SK-N-MC (cell line): ENCODE measurements at regions not wholly inside any gene's neighbourhood (a gene's known extent, or its start where the extent isn't known, plus 50 kb on each side); places are given as distances from the start of the nearest gene placed in this dataset.

Source experiments
- DNase-seq: peaks from one replicate; pipeline ENCODE4 v3.0.0-alpha.2; 2011; ENCODE audit warnings: low read depth, low spot score
- H3K27ac ChIP-seq: fragments of 200-600 bp; sonication (generic); 2 replicates; pipeline ENCODE4 v1.5.1; 2016; ENCODE audit warnings: mixed run types
- H3K36me3 ChIP-seq: fragments of 200-600 bp; sonication (generic); 2 replicates; pipeline ENCODE4 v1.6.1; 2017; ENCODE audit warnings: antibody characterized with exemption, low read length, mixed read lengths; ENCODE audit not compliant: insufficient read depth
- H3K4me3 ChIP-seq: fragments of 200-600 bp; sonication (generic); 2 replicates; pipeline ENCODE4 v1.5.1; 2016
- H3K9ac ChIP-seq: fragments of 200-600 bp; sonication (generic); 2 replicates; pipeline ENCODE4 v1.8.0; 2017; ENCODE audit warnings: mixed run types, mixed read lengths; ENCODE audit not compliant: insufficient read length
- H3K9me3 ChIP-seq: fragments of 200-600 bp; sonication (generic); 2 replicates; pipeline ENCODE4 v1.6.1; 2017; ENCODE audit warnings: low read depth, mild to moderate bottlenecking, antibody characterized with exemption, low read length, moderate library complexity, mixed read lengths
- EZH2 ChIP-seq: fragments of 200-600 bp; sonication (generic); IDR thresholded peaks from one replicate; pipeline ENCODE4 v1.6.1; 2017; ENCODE audit warnings: antibody characterized with exemption
- FOXP2 ChIP-seq: optimal IDR thresholded peaks from 2 replicates; pipeline ENCODE3; 2011; ENCODE audit warnings: mild to moderate bottlenecking, moderate library complexity; ENCODE audit not compliant: insufficient read depth; ENCODE audit errors: extremely low read length, control extremely low read depth
- POLR2AphosphoS5 ChIP-seq: IDR thresholded peaks from 2 replicates; pipeline ENCODE4 v1.6.1; 2012; ENCODE audit warnings: mild to moderate bottlenecking, low read depth, low read length, borderline replicate concordance

DNA sequence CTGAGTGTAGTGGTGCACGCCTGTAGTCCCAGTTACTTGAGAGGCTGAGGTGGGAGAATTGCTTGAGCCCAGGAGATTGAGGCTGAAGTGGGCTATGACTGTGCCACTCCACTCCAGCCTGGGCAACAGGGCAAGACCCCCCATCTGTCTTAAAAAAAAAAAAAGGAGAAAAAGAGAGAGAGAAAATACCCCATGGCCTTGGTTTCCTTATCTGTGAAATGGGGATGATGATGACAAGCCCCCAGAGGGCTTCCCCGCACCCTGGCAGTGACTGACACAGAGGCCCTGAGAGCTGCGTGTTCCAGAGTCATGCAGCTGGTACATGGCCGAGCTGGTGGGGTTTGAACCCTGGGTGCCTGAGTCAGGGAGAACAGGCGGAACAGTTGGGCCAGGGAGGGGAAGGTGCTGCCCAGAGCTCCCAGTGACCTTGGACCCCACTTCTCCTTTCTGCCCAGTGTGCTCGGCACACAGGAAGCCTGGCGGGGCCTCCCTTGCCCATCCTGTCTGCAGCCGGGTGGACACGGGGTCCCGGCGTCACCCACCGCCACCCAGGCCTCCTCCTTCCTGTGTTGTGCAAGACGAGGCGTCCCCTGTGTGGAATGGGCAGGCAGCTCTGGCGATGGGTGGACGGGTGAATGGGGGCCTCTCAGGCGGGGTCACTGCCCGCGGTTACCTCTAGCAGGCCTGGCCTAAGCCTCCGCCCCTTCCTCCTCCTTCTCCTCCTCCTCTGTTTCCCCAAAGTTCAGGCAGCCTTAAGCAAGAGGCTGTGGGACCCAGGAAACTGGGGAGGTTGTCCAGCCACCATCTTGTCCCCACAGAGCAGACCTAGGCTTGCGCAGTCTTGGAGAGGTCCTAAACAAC is 84.2 kb downstream of the CEBPB start:
- no peak for TF ChIP-seq FOXP2
- no peak for TF ChIP-seq EZH2
- TF ChIP-seq POLR2AphosphoS5, result no peak
- Histone ChIP-seq H3K27ac (no peak overlapping the region), H3K4me3 (no peak overlapping the region), H3K36me3 (no peaks in the 10 kb centered on the region), H3K9me3 (no peaks in the 10 kb centered on the region), H3K9ac (no peak overlapping the region)
- DNase-seq, result no peak

DNA sequence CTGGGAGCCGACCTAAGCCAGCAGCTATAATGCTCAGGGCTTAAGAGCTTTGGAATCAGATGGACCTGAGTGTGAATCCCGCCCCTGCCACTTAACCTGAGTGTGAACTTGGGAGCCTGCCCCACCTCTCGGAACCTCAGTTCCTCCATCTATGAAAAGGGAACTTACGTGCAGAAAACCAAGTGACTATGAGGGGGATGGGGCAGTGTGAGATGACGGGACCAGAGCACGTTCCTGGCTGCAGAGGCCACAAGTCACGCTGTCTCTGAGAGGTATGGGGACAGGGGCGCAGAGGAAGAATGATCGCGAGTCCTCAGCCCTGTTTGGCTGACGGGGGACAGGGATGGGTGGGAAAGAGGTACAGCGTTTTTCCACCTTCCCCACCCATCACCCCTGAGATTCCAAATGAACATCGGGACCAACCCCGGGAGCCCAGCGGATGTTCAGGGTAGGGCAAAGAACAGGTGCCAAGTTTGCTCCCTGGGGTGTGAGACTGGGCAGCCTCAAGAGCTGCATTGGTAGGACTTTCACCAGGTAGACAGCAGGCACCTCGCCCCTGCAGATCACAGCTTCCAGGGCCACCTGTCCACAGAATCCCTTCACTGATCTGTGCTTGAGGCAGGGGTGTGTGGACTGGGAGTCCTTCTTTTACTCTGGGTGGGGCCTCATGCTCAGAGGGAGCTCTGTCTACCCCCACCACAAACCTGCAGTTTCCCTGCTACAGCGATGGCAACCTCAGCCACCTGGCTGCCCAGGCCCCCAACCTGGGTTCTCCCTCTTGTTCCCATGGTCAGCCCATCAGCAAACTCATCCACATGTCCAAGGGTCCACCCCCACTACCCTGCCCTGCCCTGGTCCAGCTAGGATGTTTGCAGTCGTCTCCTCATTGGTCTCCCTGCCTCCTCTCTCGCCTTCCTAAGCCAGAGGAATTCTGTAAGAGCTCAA is 85.8 kb downstream of the CEBPB start:
- Histone ChIP-seq H3K9me3 (no peaks in the 10 kb centered on the region), H3K27ac (no peak overlapping the region), H3K4me3 (no peak overlapping the region), H3K9ac (no peak overlapping the region), H3K36me3 (no peaks in the 10 kb centered on the region)
- DNase-seq, result no peak
- no peak for TF ChIP-seq FOXP2
- no peak for TF ChIP-seq EZH2
- TF ChIP-seq POLR2AphosphoS5, result no peak

DNA sequence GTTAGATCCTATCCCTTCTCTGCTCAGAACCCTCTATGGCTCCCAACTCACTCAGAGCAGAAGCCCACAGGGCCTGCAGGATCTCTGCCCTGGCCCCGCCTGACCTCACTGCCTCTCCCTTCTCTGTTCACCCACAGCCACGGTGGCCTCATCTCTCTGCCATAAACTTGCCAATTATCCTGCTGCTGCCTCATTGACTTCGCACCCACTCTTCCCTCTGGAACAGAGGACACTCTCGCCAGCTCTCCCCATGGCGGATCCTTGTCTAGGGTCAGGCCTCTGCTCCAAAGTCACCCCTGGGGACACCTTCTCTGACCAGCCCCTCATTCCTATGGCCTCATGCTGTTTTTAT is 86.4 kb downstream of the CEBPB start:
- no peaks in the 10 kb centered on the region for H3K9me3 ChIP-seq
- TF ChIP-seq EZH2, result no peak
- TF ChIP-seq POLR2AphosphoS5, result no peak
- no peak for TF ChIP-seq FOXP2
- H3K9ac ChIP-seq, result no peak overlapping the region
- no peak overlapping the region for H3K27ac ChIP-seq
- H3K4me3 ChIP-seq, result no peak overlapping the region
- no peak for DNase-seq
- H3K36me3 ChIP-seq, result no peaks in the 10 kb centered on the region

DNA sequence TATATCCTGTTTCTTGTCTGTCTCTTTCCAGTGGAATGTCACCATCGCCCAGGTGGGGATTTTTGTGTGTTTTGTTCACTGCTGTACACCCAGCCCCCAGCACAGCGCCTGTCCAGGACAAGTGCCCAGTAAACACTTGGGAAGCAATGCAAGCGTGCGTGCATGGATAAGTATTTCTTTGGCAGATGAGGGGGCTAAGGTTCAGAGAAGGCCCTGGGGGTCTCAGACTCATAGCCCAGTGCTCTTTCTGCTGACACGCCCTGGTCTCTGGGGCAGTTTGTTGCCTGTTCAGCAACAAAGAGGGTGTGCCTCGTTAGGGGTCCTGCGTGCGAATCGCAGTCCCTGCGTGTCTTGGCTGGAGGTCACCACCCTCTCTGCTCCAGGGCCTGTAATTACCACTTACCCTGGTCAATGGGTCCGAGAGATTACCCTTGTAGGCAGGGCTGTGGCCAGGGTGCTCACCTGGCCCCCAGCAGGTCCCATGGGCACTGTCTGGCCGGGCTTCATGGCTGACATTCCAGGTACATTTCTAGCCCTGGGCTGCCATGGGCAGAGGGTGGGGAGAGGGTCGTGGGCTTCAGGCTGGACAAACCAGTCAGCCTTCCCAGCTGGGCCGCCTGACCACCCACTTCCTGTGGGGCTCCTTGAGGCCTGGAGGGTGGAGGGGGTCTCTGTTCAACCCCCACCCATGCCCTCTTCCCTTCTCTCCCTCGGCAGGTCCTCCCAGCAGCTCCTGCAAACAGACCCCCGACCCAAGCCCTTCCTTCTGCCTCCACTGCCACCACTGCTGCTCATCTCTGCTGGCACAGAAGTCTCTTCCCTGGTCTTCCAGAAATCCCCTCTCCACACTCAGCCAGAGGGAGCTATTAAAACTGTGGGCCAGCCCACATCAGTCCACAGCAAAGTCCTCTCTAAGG is 87.1 kb downstream of the CEBPB start:
- DNase-seq, result no peak
- Histone ChIP-seq H3K4me3 (no peak overlapping the region), H3K36me3 (no peaks in the 10 kb centered on the region), H3K9ac (no peak overlapping the region), H3K27ac (no peak overlapping the region), H3K9me3 (no peaks in the 10 kb centered on the region)
- TF ChIP-seq EZH2, result no peak

DNA sequence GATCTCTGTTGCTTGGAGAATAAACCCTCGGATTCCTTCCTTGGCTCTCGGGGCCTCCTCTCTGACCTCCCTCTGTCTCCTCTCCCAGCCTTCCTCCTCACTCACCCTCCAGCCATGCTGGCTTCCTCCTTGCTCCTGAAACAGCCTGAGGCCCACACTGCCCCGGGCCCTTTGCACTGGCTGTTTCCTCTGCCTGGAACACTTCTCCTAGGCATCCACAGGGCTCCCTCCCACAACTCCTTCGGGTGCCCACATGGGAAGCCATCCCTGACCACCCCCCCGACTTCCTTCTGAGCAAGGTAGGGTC is 87.7 kb downstream of the CEBPB start:
- Histone ChIP-seq H3K36me3 (no peaks in the 10 kb centered on the region), H3K9ac (no peak overlapping the region)

DNA sequence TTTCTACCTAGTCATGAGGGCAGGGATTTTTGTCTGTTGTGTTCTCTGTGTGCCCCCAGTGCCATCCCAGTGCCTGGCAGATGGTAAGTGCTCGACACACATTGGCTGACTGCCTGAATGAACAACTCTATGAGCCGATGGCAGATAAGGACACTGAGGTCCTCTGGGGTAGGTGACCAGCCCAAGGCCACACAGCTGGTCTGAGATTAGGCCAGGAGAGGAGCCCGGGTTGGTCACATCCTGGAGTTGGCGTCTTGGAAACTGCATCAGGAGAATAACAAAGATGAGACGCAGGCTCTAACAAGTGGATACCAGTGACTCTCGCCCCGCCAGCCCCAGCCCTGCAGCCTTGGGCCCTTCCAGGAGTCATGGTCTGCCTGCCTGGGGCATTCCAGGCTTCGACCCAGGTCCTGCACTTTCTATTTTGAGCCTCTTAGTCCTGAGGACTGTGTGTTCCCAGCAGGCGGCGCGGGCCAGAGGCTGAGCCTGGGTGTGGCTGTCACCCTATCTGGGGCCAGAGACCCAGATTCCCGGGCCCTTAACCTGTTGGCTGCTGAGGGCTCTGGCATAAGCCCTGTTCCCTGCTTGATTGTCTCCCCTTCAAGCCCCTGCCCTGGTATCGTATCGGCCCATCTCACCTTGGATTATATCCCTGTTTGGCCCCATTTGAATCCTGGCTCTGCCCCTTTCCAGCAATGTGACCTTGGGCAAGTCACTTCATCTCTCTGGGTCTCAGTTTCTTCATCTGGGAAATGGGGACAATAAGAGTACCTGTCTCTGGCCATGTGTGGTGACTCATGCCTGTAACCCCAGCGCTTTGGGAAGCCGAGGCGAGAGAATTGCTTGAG is 88.3 kb downstream of the CEBPB start:
- Histone ChIP-seq H3K9ac (no peak overlapping the region), H3K9me3 (no peaks in the 10 kb centered on the region), H3K36me3 (no peaks in the 10 kb centered on the region), H3K27ac (no peak overlapping the region), H3K4me3 (no peak overlapping the region)
- TF ChIP-seq EZH2 (no peak), FOXP2 (no peak), POLR2AphosphoS5 (no peak)
- no peak for DNase-seq

More for the DNA sequence above, 87.7 kb downstream of the CEBPB start:
- H3K4me3 ChIP-seq, result no peak overlapping the region
- no peaks in the 10 kb centered on the region for H3K9me3 ChIP-seq
- H3K27ac ChIP-seq, result no peak overlapping the region
- DNase-seq, result no peak
- TF ChIP-seq FOXP2, result no peak
- TF ChIP-seq POLR2AphosphoS5, result no peak
- TF ChIP-seq EZH2, result no peak

DNA sequence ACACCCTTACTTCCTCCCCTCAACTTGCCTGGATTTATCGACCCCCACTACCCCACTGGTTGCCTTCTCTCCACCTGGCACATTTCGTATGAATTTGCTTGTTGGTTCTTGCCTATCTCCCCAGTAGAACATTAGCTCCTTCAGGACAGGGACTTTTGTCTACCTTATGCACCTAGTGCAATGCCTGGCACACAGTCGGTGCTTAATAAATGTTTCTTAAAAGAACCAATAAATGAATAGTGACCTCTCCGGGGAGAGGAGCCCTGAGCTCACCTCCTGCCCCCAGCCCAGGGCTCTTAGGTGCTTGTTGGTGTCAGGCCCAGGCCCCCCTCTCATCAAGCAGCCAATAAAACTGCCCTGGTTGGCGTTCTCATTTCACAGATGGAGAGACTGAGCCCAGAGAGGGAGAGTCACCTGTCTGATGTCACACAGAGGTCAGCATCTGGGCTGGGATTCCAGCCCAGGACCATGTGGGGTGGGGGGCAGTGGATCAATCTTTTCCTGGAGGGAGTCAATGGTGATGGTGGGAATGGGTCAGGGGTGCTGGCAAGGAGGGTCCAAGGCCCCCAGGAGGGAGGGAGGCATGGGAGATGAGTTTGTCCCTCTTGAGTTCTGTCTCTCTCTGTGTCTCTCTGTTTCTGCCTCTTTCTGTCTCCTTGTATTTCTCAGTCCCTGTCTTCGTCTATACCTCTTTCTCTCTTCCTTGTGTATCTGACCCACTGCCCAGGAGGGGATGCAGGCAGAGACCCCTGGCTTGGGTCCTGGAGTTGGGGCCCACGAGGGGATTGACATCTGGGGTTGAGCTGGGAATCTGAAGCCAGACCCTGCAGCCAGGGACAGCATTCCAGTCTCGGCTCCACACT is 89.6 kb downstream of the CEBPB start:
- H3K9ac ChIP-seq, result no peak overlapping the region
- no peaks in the 10 kb centered on the region for H3K36me3 ChIP-seq
- H3K27ac ChIP-seq, result no peak overlapping the region
- H3K9me3 ChIP-seq, result no peaks in the 10 kb centered on the region
- no peak for TF ChIP-seq FOXP2
- TF ChIP-seq POLR2AphosphoS5, result no peak
- TF ChIP-seq EZH2, result no peak
- H3K4me3 ChIP-seq, result no peak overlapping the region
- DNase-seq, result no peak
